H1 (cell line): ENCODE measurements at regions not wholly inside any gene's neighbourhood (a gene's known extent, or its start where the extent isn't known, plus 50 kb on each side); places are given as distances from the start of the nearest gene placed in this dataset.

ENCODE experiments used
- CTCF ChIA-PET: fragments of 300-600 bp; sonication (Branson Sonifier 250); formaldehyde crosslinking; loops from one replicate; lab custom pipeline; 2021; ENCODE audit not compliant: partially characterized antibody; lab: Charles Lee
- POLR2A ChIA-PET: fragments of 300-600 bp; sonication (Branson Sonifier 250); formaldehyde crosslinking; loops from one replicate; lab custom pipeline; 2021; ENCODE audit warnings: inconsistent platforms; ENCODE audit not compliant: partially characterized antibody; lab: Charles Lee
- DNase-seq, 2 experiments: peaks; one replicate each; pipeline versions ENCODE4 v3.0.0 to v3.0.0-alpha.2; 2010 to 2022; ENCODE audit warnings: low spot score in 2 of 2, low read depth in 1 of 2, mixed read lengths in 1 of 2
- FAIRE-seq: peaks from 2 replicates; lab custom pipeline; 2011; peaks lifted over from hg19 to GRCh38; lab: Jason Lieb, UNC
- H2AFZ ChIP-seq: 2 replicates; pipeline ENCODE4 v1.8.1; 2012; ENCODE audit warnings: low read length, inconsistent platforms
- H2AK5ac ChIP-seq: 2 replicates; pipeline ENCODE4 v1.6.1; 2013; ENCODE audit warnings: low read depth, low read length
- H2BK120ac ChIP-seq: replicated peaks from 2 replicates; pipeline ENCODE3; 2013; ENCODE audit warnings: low read depth, low read length, inconsistent platforms
- H2BK12ac ChIP-seq: 2 replicates; pipeline ENCODE4 v1.6.1; 2013; ENCODE audit warnings: low read depth, low read length
- H2BK15ac ChIP-seq: 2 replicates; pipeline ENCODE4 v1.6.1; 2013; ENCODE audit warnings: low read length
- H2BK20ac ChIP-seq: 2 replicates; pipeline ENCODE4 v1.6.1; 2013; ENCODE audit warnings: low read length
- H2BK5ac ChIP-seq: 2 replicates; pipeline ENCODE4 v1.6.1; 2013; ENCODE audit warnings: low read depth, low read length
- H3K14ac ChIP-seq: 2 replicates; pipeline ENCODE4 v1.6.1; 2013; ENCODE audit warnings: inconsistent platforms; ENCODE audit not compliant: insufficient read length
- H3K18ac ChIP-seq: 2 replicates; pipeline ENCODE4 v1.6.1; 2013; ENCODE audit warnings: low read length; ENCODE audit errors: extremely low read depth
- H3K23ac ChIP-seq: 2 replicates; pipeline ENCODE4 v1.6.1; 2013; ENCODE audit warnings: inconsistent platforms; ENCODE audit not compliant: insufficient read length
- H3K23me2 ChIP-seq: 2 replicates; pipeline ENCODE4 v1.6.1; 2013; ENCODE audit warnings: low read depth, low read length
- H3K27ac ChIP-seq: 2 replicates; pipeline ENCODE4 v1.6.1; 2011; ENCODE audit warnings: low read depth, low read length, inconsistent platforms
- H3K27me3 ChIP-seq, 4 experiments: replicated peaks in 1 of 4; 1 replicate in 1 of 4; 2 replicates in 3 of 4; pipeline versions ENCODE4 v1.6.1 to v1.8.1; 2011 to 2013; ENCODE audit warnings: low read length in 3 of 4, mild to moderate bottlenecking in 3 of 4, inconsistent platforms in 2 of 4, mixed read lengths in 2 of 4, moderate library complexity in 1 of 4; ENCODE audit not compliant: control insufficient read depth in 3 of 4, insufficient read depth in 3 of 4; ENCODE audit errors: extremely low read depth in 1 of 4
- H3K36me3 ChIP-seq, 4 experiments: 2 replicates each; pipeline versions ENCODE4 v1.6.1 to v1.8.1; 2011 to 2013; ENCODE audit warnings: mild to moderate bottlenecking in 4 of 4, low read length in 3 of 4, moderate library complexity in 2 of 4, control low read depth in 1 of 4, inconsistent platforms in 1 of 4; ENCODE audit not compliant: insufficient read depth in 4 of 4, control insufficient read depth in 2 of 4
- H3K4ac ChIP-seq: replicated peaks from 2 replicates; pipeline ENCODE3; 2013; ENCODE audit warnings: low read length, low read depth, mixed read lengths, inconsistent platforms; ENCODE audit not compliant: insufficient read length
- H3K4me1 ChIP-seq, 4 experiments: replicated peaks in 1 of 4; 1 replicate in 1 of 4; 2 replicates in 3 of 4; pipeline versions ENCODE4 v1.6.1 to v1.8.1; 2011 to 2013; ENCODE audit warnings: low read length in 3 of 4, inconsistent platforms in 2 of 4, mixed read lengths in 1 of 4; ENCODE audit not compliant: insufficient read depth in 4 of 4, control insufficient read depth in 3 of 4
- H3K4me2 ChIP-seq, 2 experiments: 2 replicates each; pipeline versions ENCODE4 v1.6.1 to v1.8.1; 2011 to 2013; ENCODE audit warnings: low read depth in 2 of 2, low read length in 2 of 2, control low read depth in 1 of 2, inconsistent platforms in 1 of 2, mild to moderate bottlenecking in 1 of 2; ENCODE audit not compliant: insufficient read depth in 1 of 2
- H3K4me3 ChIP-seq, 4 experiments: fragments of 200-600, 300-600 bp in 1 of 4; sonication (generic), shearing (Covaris generic), sonication (Bioruptor Twin) in 1 of 4; 2 replicates each; pipeline versions ENCODE4 v1.5.1 to v1.8.1; 2011 to 2016; ENCODE audit warnings: low read length in 4 of 4, low read depth in 3 of 4, control low read depth in 2 of 4, inconsistent platforms in 2 of 4, mild to moderate bottlenecking in 2 of 4, mixed read lengths in 1 of 4, moderate library complexity in 1 of 4; ENCODE audit not compliant: insufficient read depth in 2 of 4; ENCODE audit errors: extremely low read depth in 1 of 4
- H3K56ac ChIP-seq: replicated peaks from 2 replicates; pipeline ENCODE3; 2013; ENCODE audit warnings: low read depth, mild to moderate bottlenecking, mixed read lengths, low read length, inconsistent platforms; ENCODE audit not compliant: insufficient read length
- H3K79me1 ChIP-seq: 2 replicates; pipeline ENCODE4 v1.6.1; 2013; ENCODE audit warnings: low read depth, low read length, control low read depth
- H3K79me2 ChIP-seq, 2 experiments: 2 replicates each; pipeline versions ENCODE4 v1.6.1 to v1.8.1; 2012 to 2013; ENCODE audit warnings: low read length in 2 of 2, mild to moderate bottlenecking in 2 of 2, inconsistent platforms in 1 of 2; ENCODE audit not compliant: insufficient read depth in 2 of 2, control insufficient read depth in 1 of 2
- H3K9ac ChIP-seq, 4 experiments: replicated peaks in 1 of 4; 1 replicate in 1 of 4; 2 replicates in 3 of 4; pipeline versions ENCODE4 v1.6.1 to v1.8.1; 2011 to 2013; ENCODE audit warnings: low read depth in 3 of 4, low read length in 3 of 4, control low read depth in 2 of 4, mild to moderate bottlenecking in 2 of 4, moderate library complexity in 2 of 4, inconsistent platforms in 1 of 4; ENCODE audit errors: extremely low read depth in 1 of 4
- H3K9me3 ChIP-seq, 2 experiments: 2 replicates each; pipeline versions ENCODE4 v1.6.1 to v1.8.1; 2012 to 2013; ENCODE audit warnings: mild to moderate bottlenecking in 2 of 2, moderate library complexity in 2 of 2, control low read depth in 1 of 2, inconsistent platforms in 1 of 2, low read depth in 1 of 2, low read length in 1 of 2, mixed read lengths in 1 of 2; ENCODE audit not compliant: insufficient read depth in 2 of 2
- H4K20me1 ChIP-seq, 2 experiments: replicated peaks in 1 of 2; 2 replicates each; pipeline versions ENCODE3 to v1.8.1; 2011 to 2013; ENCODE audit warnings: inconsistent platforms in 2 of 2, low read length in 2 of 2, mild to moderate bottlenecking in 1 of 2; ENCODE audit not compliant: insufficient read depth in 2 of 2, control insufficient read depth in 1 of 2
- H4K5ac ChIP-seq: 2 replicates; pipeline ENCODE4 v1.6.1; 2013; ENCODE audit warnings: low read length, low read depth, mixed read lengths, inconsistent platforms; ENCODE audit not compliant: insufficient read length
- H4K8ac ChIP-seq: 2 replicates; pipeline ENCODE4 v1.8.0; 2013; ENCODE audit warnings: mild to moderate bottlenecking, moderate library complexity, low read length, inconsistent platforms; ENCODE audit not compliant: insufficient read depth; ENCODE audit errors: extremely low read depth
- H4K91ac ChIP-seq: replicated peaks from 2 replicates; pipeline ENCODE3; 2013; ENCODE audit warnings: low read length, mixed read lengths, inconsistent platforms; ENCODE audit not compliant: insufficient read length
- FOSL1 ChIP-seq: IDR thresholded peaks from 2 replicates; pipeline ENCODE4 v1.6.1; 2011; ENCODE audit warnings: mild to moderate bottlenecking, low read depth, low read length, moderate library complexity; ENCODE audit not compliant: insufficient read depth
- PHF8 ChIP-seq: fragments of 200-600 bp; sonication (generic); conservative IDR thresholded peaks from 2 replicates; pipeline ENCODE4 v1.7.1; 2012; ENCODE audit warnings: low read depth, mild to moderate bottlenecking, inconsistent platforms, low read length, moderate library complexity
- SP1 ChIP-seq: IDR thresholded peaks from 2 replicates; pipeline ENCODE4 v1.6.1; 2011; ENCODE audit warnings: low read depth, low read length
- TAF7 ChIP-seq: optimal IDR thresholded peaks from 2 replicates; pipeline ENCODE3; 2011; ENCODE audit warnings: low read depth, mild to moderate bottlenecking, inconsistent platforms, low read length, moderate library complexity, borderline replicate concordance
- YY1 ChIP-seq: IDR thresholded peaks from 2 replicates; pipeline ENCODE4 v1.6.1; 2011; ENCODE audit warnings: low read depth, mild to moderate bottlenecking, low read length
- whole genome bisulfite sequencing, 2 experiments: shearing (Covaris generic) in 1 of 2; methylation state at CpG; one replicate each; pipeline versions ENCODE4 v1.1.6 to v1.1.7; 2013 to 2015; ENCODE audit warnings: low lambda C conversion rate in 2 of 2, mixed read lengths in 2 of 2, inconsistent platforms in 1 of 2, low coverage in 1 of 2, missing lambda C conversion rate in 1 of 2; ENCODE audit not compliant: insufficient replicate concordance in 2 of 2, insufficient coverage in 1 of 2, insufficient read length in 1 of 2; ENCODE audit errors: extremely low coverage in 1 of 2, missing lambda C conversion rate in 1 of 2; 5-methylcytosine and 5-hydroxymethylcytosine counted together
- TF ChIP-seq, protein P1 (sequence below): IDR thresholded peaks from 2 replicates; pipeline ENCODE4 v1.6.1; 2011; ENCODE audit warnings: low read length, improper control_type of control experiment

DNA sequence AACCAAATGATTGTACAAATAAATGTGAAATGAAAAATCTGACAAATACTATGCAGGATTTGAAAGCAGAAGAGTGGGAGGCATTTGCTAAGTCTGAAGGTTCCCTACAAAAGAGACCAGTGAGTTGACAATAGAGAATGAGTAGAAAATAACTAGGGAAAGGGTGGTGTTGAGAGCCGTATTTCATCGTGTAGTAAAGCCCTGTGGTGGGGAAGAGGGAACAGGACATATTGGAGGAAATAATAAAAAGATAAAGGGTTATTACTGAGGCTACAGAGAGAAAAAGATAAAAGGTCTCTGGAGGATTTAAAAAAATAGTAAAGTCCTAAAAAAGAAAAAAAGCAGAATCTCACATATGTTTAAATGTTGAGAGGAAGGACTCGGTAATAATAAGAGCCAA, 268.8 kb downstream of the DUSP6 start:
- no peak overlapping the region for H3K18ac ChIP-seq
- H3K27me3 ChIP-seq: no peaks in the 10 kb centered on the region
- H4K5ac ChIP-seq: no peak overlapping the region
- H3K9ac ChIP-seq: no peak overlapping the region
- H2BK120ac ChIP-seq: no peak overlapping the region
- H3K36me3 ChIP-seq: no peaks in the 10 kb centered on the region
- no peaks in the 10 kb centered on the region for H3K79me1 ChIP-seq
- H3K4me1 ChIP-seq: peaks cover 10 to 28% (median 23%) of the 10 kb centered on the region in 4 experiments
- H3K14ac ChIP-seq: no peak overlapping the region
- TF ChIP-seq FOSL1 (no peak), TAF7 (no peak), YY1 (no peak), PHF8 (no peak), SP1 (no peak)
- TF ChIP-seq, protein P1, sequence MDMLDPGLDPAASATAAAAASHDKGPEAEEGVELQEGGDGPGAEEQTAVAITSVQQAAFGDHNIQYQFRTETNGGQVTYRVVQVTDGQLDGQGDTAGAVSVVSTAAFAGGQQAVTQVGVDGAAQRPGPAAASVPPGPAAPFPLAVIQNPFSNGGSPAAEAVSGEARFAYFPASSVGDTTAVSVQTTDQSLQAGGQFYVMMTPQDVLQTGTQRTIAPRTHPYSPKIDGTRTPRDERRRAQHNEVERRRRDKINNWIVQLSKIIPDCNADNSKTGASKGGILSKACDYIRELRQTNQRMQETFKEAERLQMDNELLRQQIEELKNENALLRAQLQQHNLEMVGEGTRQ: no peak
- no peak overlapping the region for H2BK20ac ChIP-seq
- H2AFZ ChIP-seq: no peak overlapping the region
- POLR2A ChIA-PET: no interaction called here
- DNase-seq (no peak), FAIRE-seq (no peak)
- H2BK12ac ChIP-seq: no peak overlapping the region
- H4K91ac ChIP-seq: no peak overlapping the region
- H3K4me2 ChIP-seq: no peak overlapping the region
- no peak overlapping the region for H3K4me3 ChIP-seq
- H3K4ac ChIP-seq: no peak overlapping the region
- H2BK5ac ChIP-seq: peak overlapping the region; percentile 42; the same call in 1 of the 2 replicates
- no peaks in the 10 kb centered on the region for H4K20me1 ChIP-seq
- H4K8ac ChIP-seq: no peak overlapping the region
- no peak overlapping the region for H2BK15ac ChIP-seq
- no peaks in the 10 kb centered on the region for H3K9me3 ChIP-seq
- 91% methylated on average over 3 of the region's 3 CpGs; no CpG with 5 or more reads in 1 of the 2 experiments for WGBS, 2 experiments
- CTCF ChIA-PET: no interaction called here
- H3K23ac ChIP-seq: no peak overlapping the region
- no peak overlapping the region for H3K27ac ChIP-seq
- no peaks in the 10 kb centered on the region for H3K23me2 ChIP-seq
- no peaks in the 10 kb centered on the region for H3K79me2 ChIP-seq
- no peak overlapping the region for H2AK5ac ChIP-seq
- H3K56ac ChIP-seq: no peak overlapping the region
